H1 (cell line): ENCODE measurements at regions not wholly inside any gene's neighbourhood (a gene's known extent, or its start where the extent isn't known, plus 50 kb on each side); places are given as distances from the start of the nearest gene placed in this dataset.
"Not testable (repeated sequence)": the region's sequence is repeated elsewhere in the genome, so short reads cannot be mapped to it uniquely, and the experiment has no call there.

Experiments
- EGR1 ChIP-seq: IDR thresholded peaks from 2 replicates; pipeline ENCODE4 v1.6.1; 2011; ENCODE audit warnings: low read depth, low read length, borderline replicate concordance
- EZH2 ChIP-seq: fragments of 200-600 bp; sonication (generic); IDR thresholded peaks from 2 replicates; pipeline ENCODE4 v1.7.1; 2012; ENCODE audit warnings: low read depth, mild to moderate bottlenecking, moderate library complexity, low read length, inconsistent platforms; ENCODE audit not compliant: severe bottlenecking
- NRF1 ChIP-seq: IDR thresholded peaks from 2 replicates; pipeline ENCODE4 v1.6.1; 2011; ENCODE audit warnings: mild to moderate bottlenecking, low read depth, low read length, improper control_type of control experiment
- POLR2A ChIP-seq, 2 experiments: IDR thresholded peaks; 1 replicate in 1 of 2; 2 replicates in 1 of 2; pipeline ENCODE4 v1.6.1; 2011; ENCODE audit warnings: low read depth in 2 of 2, low read length in 2 of 2, mild to moderate bottlenecking in 2 of 2; ENCODE audit errors: control extremely low read depth in 1 of 2
- RNF2 ChIP-seq: fragments of 200-900, 300-1000 bp; sonication (generic); IDR thresholded peaks from 2 replicates; pipeline ENCODE4 v1.7.1; 2016; ENCODE audit warnings: borderline replicate concordance, low read depth, mild to moderate bottlenecking, antibody characterized with exemption, low read length; ENCODE audit not compliant: poor library complexity, severe bottlenecking; ENCODE audit errors: missing control alignments
- TEAD4 ChIP-seq: IDR thresholded peaks from 2 replicates; pipeline ENCODE4 v1.6.1; 2012; ENCODE audit warnings: low read depth, low read length, inconsistent platforms, mixed read lengths
- TF ChIP-seq, protein P1 (sequence below), 3 experiments: IDR thresholded peaks; 1 replicate in 2 of 3; 2 replicates in 1 of 3; pipeline versions ENCODE4 v1.5.1 to v1.6.1; 2011; ENCODE audit warnings: low read length in 3 of 3, mild to moderate bottlenecking in 3 of 3, inconsistent platforms in 2 of 3, low read depth in 1 of 3, moderate library complexity in 1 of 3; ENCODE audit not compliant: insufficient read depth in 1 of 3; ENCODE audit errors: control extremely low read depth in 1 of 3

DNA sequence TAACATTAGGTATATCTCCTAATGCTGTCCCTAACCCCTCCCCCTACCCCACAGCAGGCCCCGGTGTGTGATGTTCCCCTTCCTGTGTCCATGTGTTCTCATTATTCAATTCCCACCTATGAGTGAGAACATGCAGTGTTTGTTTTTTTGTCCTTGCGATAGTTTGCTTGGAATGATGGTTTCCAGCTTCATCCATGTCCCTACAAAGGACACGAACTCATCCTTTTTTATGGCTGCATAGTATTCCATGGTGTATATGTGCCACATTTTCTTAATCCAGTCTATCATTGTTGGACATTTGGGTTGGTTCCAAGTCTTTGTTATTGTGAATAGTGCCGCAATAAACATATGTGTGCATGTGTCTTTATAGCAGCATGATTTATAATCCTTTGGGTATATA lies 164.5 kb downstream of the RPLP1 start:
- TF ChIP-seq NRF1; POLR2A (IDR thresholded peaks at IDR 0.05; ENCODE audit: control extremely low read depth in 1 of 2, low read depth in 2 of 2, low read length in 2 of 2); TEAD4; EZH2; EGR1; RNF2: not testable (repeated sequence)
- TF ChIP-seq, protein P1, sequence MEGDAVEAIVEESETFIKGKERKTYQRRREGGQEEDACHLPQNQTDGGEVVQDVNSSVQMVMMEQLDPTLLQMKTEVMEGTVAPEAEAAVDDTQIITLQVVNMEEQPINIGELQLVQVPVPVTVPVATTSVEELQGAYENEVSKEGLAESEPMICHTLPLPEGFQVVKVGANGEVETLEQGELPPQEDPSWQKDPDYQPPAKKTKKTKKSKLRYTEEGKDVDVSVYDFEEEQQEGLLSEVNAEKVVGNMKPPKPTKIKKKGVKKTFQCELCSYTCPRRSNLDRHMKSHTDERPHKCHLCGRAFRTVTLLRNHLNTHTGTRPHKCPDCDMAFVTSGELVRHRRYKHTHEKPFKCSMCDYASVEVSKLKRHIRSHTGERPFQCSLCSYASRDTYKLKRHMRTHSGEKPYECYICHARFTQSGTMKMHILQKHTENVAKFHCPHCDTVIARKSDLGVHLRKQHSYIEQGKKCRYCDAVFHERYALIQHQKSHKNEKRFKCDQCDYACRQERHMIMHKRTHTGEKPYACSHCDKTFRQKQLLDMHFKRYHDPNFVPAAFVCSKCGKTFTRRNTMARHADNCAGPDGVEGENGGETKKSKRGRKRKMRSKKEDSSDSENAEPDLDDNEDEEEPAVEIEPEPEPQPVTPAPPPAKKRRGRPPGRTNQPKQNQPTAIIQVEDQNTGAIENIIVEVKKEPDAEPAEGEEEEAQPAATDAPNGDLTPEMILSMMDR (IDR thresholded peaks at IDR 0.05; ENCODE audit: control extremely low read depth in 1 of 3, insufficient read depth in 1 of 3, low read depth in 1 of 3, low read length in 3 of 3): not testable (repeated sequence)
